Spinal cord (tissue), 9 donors: ENCODE measurements at regions not wholly inside any gene's neighbourhood (a gene's known extent, or its start where the extent isn't known, plus 50 kb on each side); places are given as distances from the start of the nearest gene placed in this dataset.

Experiments used
- DNase-seq, 6 donors: peaks; one replicate each; pipeline versions ENCODE4 v3.0.0 to v3.0.0-alpha.2; 2013 to 2015; ENCODE audit warnings: low spot score in 6 of 6, low read depth in 4 of 6
- H3K27ac ChIP-seq: one replicate; pipeline ENCODE4 v1.5.1; 2013; ENCODE audit warnings: low read depth, low read length, control low read depth
- H3K27me3 ChIP-seq: one replicate; pipeline ENCODE4 v1.6.1; 2013; ENCODE audit warnings: low read length; ENCODE audit not compliant: control insufficient read depth, insufficient read depth
- H3K36me3 ChIP-seq: one replicate; pipeline ENCODE4 v1.6.1; 2013; ENCODE audit warnings: low read length; ENCODE audit not compliant: control insufficient read depth, insufficient read depth
- H3K4me1 ChIP-seq: one replicate; pipeline ENCODE4 v1.6.1; 2013; ENCODE audit warnings: low read length; ENCODE audit not compliant: control insufficient read depth, insufficient read depth
- H3K4me3 ChIP-seq: one replicate; pipeline ENCODE4 v1.5.1; 2013; ENCODE audit warnings: low read depth, low read length, control low read depth
- H3K9me3 ChIP-seq: one replicate; pipeline ENCODE4 v1.6.1; 2013; ENCODE audit warnings: low read length; ENCODE audit not compliant: control insufficient read depth, insufficient read depth
- WGBS: methylation state at CpG from one replicate; pipeline ENCODE4 v1.1.5; 2013; ENCODE audit warnings: missing lambda C conversion rate; ENCODE audit not compliant: insufficient coverage; 5-methylcytosine and 5-hydroxymethylcytosine counted together
- donor health status: healthy.

- DNase-seq = no peak
- no peak overlapping the region for H3K4me3 ChIP-seq
- WGBS = 75% methylated on average over 2 of the region's 6 CpGs
- H3K27me3 ChIP-seq = no peaks in the 10 kb centered on the region
- no peaks in the 10 kb centered on the region for H3K36me3 ChIP-seq
- no peaks in the 10 kb centered on the region for H3K4me1 ChIP-seq
- H3K27ac ChIP-seq = no peak overlapping the region
- H3K9me3 ChIP-seq = no peaks in the 10 kb centered on the region
Measured at GRCh38 chr2:128660836-128661235, 342.2 kb upstream of the HS6ST1 start.

- no peaks in the 10 kb centered on the region for H3K27me3 ChIP-seq
- no peak for DNase-seq
- H3K27ac ChIP-seq = no peak overlapping the region
- no peaks in the 10 kb centered on the region for H3K9me3 ChIP-seq
- no peaks in the 10 kb centered on the region for H3K36me3 ChIP-seq
- no peaks in the 10 kb centered on the region for H3K4me1 ChIP-seq
- H3K4me3 ChIP-seq = no peak overlapping the region
- 93% methylated on average over 2 of the region's 5 CpGs for WGBS
Measured at GRCh38 chr2:128661311-128661710, 342.6 kb upstream of the HS6ST1 start.

GRCh38 chr2:128662051-128662471 is 343.4 kb upstream of the HS6ST1 start:
- no peaks in the 10 kb centered on the region for H3K36me3 ChIP-seq

GRCh38 chr2:128663371-128664050 is 344.8 kb upstream of the HS6ST1 start:
- Histone ChIP-seq H3K4me1 (no peaks in the 10 kb centered on the region), H3K27me3 (no peaks in the 10 kb centered on the region), H3K36me3 (no peaks in the 10 kb centered on the region), H3K27ac (no peak overlapping the region), H3K4me3 (no peak overlapping the region), H3K9me3 (no peaks in the 10 kb centered on the region)
- 90% methylated on average over 8 of the region's 12 CpGs for WGBS
- no peak for DNase-seq

More at GRCh38 chr2:128662051-128662471, 343.4 kb upstream of the HS6ST1 start:
- Histone ChIP-seq H3K27me3 (no peaks in the 10 kb centered on the region), H3K4me3 (no peak overlapping the region), H3K9me3 (no peaks in the 10 kb centered on the region), H3K4me1 (no peaks in the 10 kb centered on the region), H3K27ac (no peak overlapping the region)
- 75% methylated on average over 8 of the region's 8 CpGs for WGBS
- DNase-seq = no peak

- no peaks in the 10 kb centered on the region for H3K4me1 ChIP-seq
- H3K9me3 ChIP-seq = no peaks in the 10 kb centered on the region
- 83% methylated on average over 1 of the region's 4 CpGs for WGBS
- no peak overlapping the region for H3K4me3 ChIP-seq
- H3K27ac ChIP-seq = no peak overlapping the region
- DNase-seq = no peak
- H3K36me3 ChIP-seq = no peaks in the 10 kb centered on the region
- no peaks in the 10 kb centered on the region for H3K27me3 ChIP-seq
Measured at GRCh38 chr2:128664499-128664971, 345.9 kb upstream of the HS6ST1 start.

- Histone ChIP-seq H3K27me3 (no peaks in the 10 kb centered on the region), H3K4me1 (peaks cover 3% of the 10 kb centered on the region), H3K4me3 (no peak overlapping the region), H3K36me3 (no peaks in the 10 kb centered on the region), H3K27ac (no peak overlapping the region), H3K9me3 (no peaks in the 10 kb centered on the region)
- DNase-seq = no peak
- 100% methylated on average over 1 of the region's 4 CpGs for WGBS
Measured at GRCh38 chr2:128665113-128665512, 346.4 kb upstream of the HS6ST1 start.

GRCh38 chr2:128666596-128666995 is 347.9 kb upstream of the HS6ST1 start:
- Histone ChIP-seq H3K9me3 (no peaks in the 10 kb centered on the region), H3K27ac (no peak overlapping the region), H3K4me1 (peaks cover 3% of the 10 kb centered on the region), H3K4me3 (no peak overlapping the region), H3K27me3 (no peaks in the 10 kb centered on the region), H3K36me3 (no peaks in the 10 kb centered on the region)
- DNase-seq = no peak
- WGBS = 95% methylated on average over 6 of the region's 6 CpGs

- no peak overlapping the region for H3K4me3 ChIP-seq
- H3K4me1 ChIP-seq = peaks cover 3% of the 10 kb centered on the region
- H3K27ac ChIP-seq = no peak overlapping the region
- no peaks in the 10 kb centered on the region for H3K27me3 ChIP-seq
- H3K36me3 ChIP-seq = no peaks in the 10 kb centered on the region
- 92% methylated on average over 6 of the region's 7 CpGs for WGBS
- no peaks in the 10 kb centered on the region for H3K9me3 ChIP-seq
- DNase-seq = no peak
Measured at GRCh38 chr2:128667391-128667790, 348.7 kb upstream of the HS6ST1 start.

- H3K4me1 ChIP-seq = peaks cover 3% of the 10 kb centered on the region
- H3K27ac ChIP-seq = no peak overlapping the region
- 100% methylated on average over 1 of the region's 2 CpGs for WGBS
- no peaks in the 10 kb centered on the region for H3K27me3 ChIP-seq
- no peak overlapping the region for H3K4me3 ChIP-seq
- H3K9me3 ChIP-seq = no peaks in the 10 kb centered on the region
- no peaks in the 10 kb centered on the region for H3K36me3 ChIP-seq
- DNase-seq = no peak
Measured at GRCh38 chr2:128668946-128669345, 350.3 kb upstream of the HS6ST1 start.

GRCh38 chr2:128670066-128670465 is 351.4 kb upstream of the HS6ST1 start:
- WGBS = no CpG with 5 or more reads among the region's 1 CpG
- H3K27ac ChIP-seq = no peak overlapping the region
- no peaks in the 10 kb centered on the region for H3K27me3 ChIP-seq
- H3K36me3 ChIP-seq = no peaks in the 10 kb centered on the region
- no peaks in the 10 kb centered on the region for H3K9me3 ChIP-seq
- no peak overlapping the region for H3K4me3 ChIP-seq
- peaks cover 3% of the 10 kb centered on the region for H3K4me1 ChIP-seq
- DNase-seq = peak in 1 of 6 donors; percentile 60
